Fibroblast of lung (primary cell): ENCODE measurements at regions not wholly inside any gene's neighbourhood (a gene's known extent, or its start where the extent isn't known, plus 50 kb on each side); places are given as distances from the start of the nearest gene placed in this dataset.

Experiments
- DNase-seq, 2 donors: peaks; one replicate each; pipeline versions ENCODE4 v3.0.0 to v3.0.0-alpha.2; 2010; ENCODE audit warnings: low read depth in 2 of 2
- H2AFZ ChIP-seq: 2 replicates; pipeline ENCODE4 v1.5.1; 2012; ENCODE audit warnings: low read length, control low read depth, inconsistent platforms
- H3K27ac ChIP-seq: 2 replicates; pipeline ENCODE4 v1.5.1; 2011; ENCODE audit warnings: low read length, control low read depth; ENCODE audit not compliant: insufficient read depth
- H3K27me3 ChIP-seq: 2 replicates; pipeline ENCODE4 v1.5.1; 2011; ENCODE audit warnings: mild to moderate bottlenecking, low read length; ENCODE audit not compliant: control insufficient read depth, insufficient read depth
- H3K36me3 ChIP-seq: 2 replicates; pipeline ENCODE4 v1.5.1; 2011; ENCODE audit warnings: low read length; ENCODE audit not compliant: control insufficient read depth, insufficient read depth
- H3K4me1 ChIP-seq: 2 replicates; pipeline ENCODE4 v1.5.1; 2011; ENCODE audit warnings: low read length; ENCODE audit not compliant: control insufficient read depth, insufficient read depth; ENCODE audit errors: extremely low read depth
- H3K4me2 ChIP-seq: 2 replicates; pipeline ENCODE4 v1.5.1; 2011; ENCODE audit warnings: low read length, control low read depth; ENCODE audit not compliant: insufficient read depth; ENCODE audit errors: extremely low read depth
- H3K4me3 ChIP-seq, 4 experiments: fragments of 200-600 bp in 1 of 4; sonication (generic) in 1 of 4; replicated peaks in 1 of 4; 2 replicates each; pipeline ENCODE4 v1.5.1; 2011 to 2016; ENCODE audit warnings: low read length in 4 of 4, low read depth in 3 of 4, mild to moderate bottlenecking in 3 of 4, control low read depth in 2 of 4, inconsistent platforms in 1 of 4, mixed read lengths in 1 of 4; ENCODE audit not compliant: insufficient read depth in 1 of 4; ENCODE audit errors: control extremely low read depth in 1 of 4
- H3K79me2 ChIP-seq: 2 replicates; pipeline ENCODE4 v1.5.1; 2012; ENCODE audit warnings: mild to moderate bottlenecking, low read length, inconsistent platforms; ENCODE audit not compliant: control insufficient read depth, insufficient read depth
- H3K9ac ChIP-seq: 2 replicates; pipeline ENCODE4 v1.5.1; 2011; ENCODE audit warnings: mild to moderate bottlenecking, low read length, control low read depth; ENCODE audit not compliant: insufficient read depth
- H3K9me3 ChIP-seq: 2 replicates; pipeline ENCODE4 v1.5.1; 2012; ENCODE audit warnings: low read depth, low read length; ENCODE audit not compliant: control insufficient read depth, insufficient read depth
- H4K20me1 ChIP-seq: 2 replicates; pipeline ENCODE4 v1.5.1; 2011; ENCODE audit warnings: low read length; ENCODE audit not compliant: control insufficient read depth, insufficient read depth; ENCODE audit errors: extremely low read depth
- CTCF ChIP-seq, 2 donors: IDR thresholded peaks in 1 of 2; conservative IDR thresholded peaks in 1 of 2; 1 replicate in 1 of 2; 2 replicates in 1 of 2; pipeline ENCODE4 v1.5.1; 2011 to 2012; ENCODE audit warnings: low read length in 2 of 2, control low read depth in 1 of 2, inconsistent platforms in 1 of 2, low read depth in 1 of 2, mild to moderate bottlenecking in 1 of 2
- EZH2 ChIP-seq: IDR thresholded peaks from 2 replicates; pipeline ENCODE4 v1.5.1; 2012; ENCODE audit warnings: low read length, control low read depth, mild to moderate bottlenecking; ENCODE audit errors: missing control alignments

DNA sequence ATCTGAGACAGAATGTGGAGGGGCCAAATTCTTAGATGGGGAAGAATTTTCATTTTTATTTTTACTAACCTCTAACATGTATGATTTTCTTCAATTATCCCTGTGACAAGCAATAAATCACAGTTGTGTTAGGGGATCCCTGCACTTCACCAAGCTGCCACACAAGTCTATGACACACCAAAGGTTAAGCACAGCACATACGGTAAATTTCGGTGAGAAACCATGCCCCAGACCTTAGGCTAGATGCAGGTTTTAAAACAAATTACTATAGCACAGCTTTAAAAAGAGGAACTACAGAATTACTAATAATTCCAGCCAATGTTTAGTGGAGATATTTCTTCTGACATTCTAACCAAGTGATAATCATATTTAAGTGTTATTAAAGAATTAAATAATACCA is 175.7 kb upstream of the RORB start:
- no peak overlapping the region for H3K4me3 ChIP-seq
- H3K79me2 ChIP-seq = no peaks in the 10 kb centered on the region
- H3K9ac ChIP-seq = no peak overlapping the region
- TF ChIP-seq CTCF (conservative IDR thresholded peaks at IDR 0.05 in 1 of 2, IDR thresholded peaks at IDR 0.05 in 1 of 2; ENCODE audit: low read depth in 1 of 2, low read length in 2 of 2) = no peak
- no peak for TF ChIP-seq EZH2
- no peaks in the 10 kb centered on the region for H3K27me3 ChIP-seq
- H3K9me3 ChIP-seq = no peaks in the 10 kb centered on the region
- no peak overlapping the region for H2AFZ ChIP-seq
- no peak for DNase-seq
- H3K36me3 ChIP-seq = no peaks in the 10 kb centered on the region
- H3K4me2 ChIP-seq = no peak overlapping the region
- H3K27ac ChIP-seq = no peak overlapping the region
- H4K20me1 ChIP-seq = no peaks in the 10 kb centered on the region
- H3K4me1 ChIP-seq = no peaks in the 10 kb centered on the region

DNA sequence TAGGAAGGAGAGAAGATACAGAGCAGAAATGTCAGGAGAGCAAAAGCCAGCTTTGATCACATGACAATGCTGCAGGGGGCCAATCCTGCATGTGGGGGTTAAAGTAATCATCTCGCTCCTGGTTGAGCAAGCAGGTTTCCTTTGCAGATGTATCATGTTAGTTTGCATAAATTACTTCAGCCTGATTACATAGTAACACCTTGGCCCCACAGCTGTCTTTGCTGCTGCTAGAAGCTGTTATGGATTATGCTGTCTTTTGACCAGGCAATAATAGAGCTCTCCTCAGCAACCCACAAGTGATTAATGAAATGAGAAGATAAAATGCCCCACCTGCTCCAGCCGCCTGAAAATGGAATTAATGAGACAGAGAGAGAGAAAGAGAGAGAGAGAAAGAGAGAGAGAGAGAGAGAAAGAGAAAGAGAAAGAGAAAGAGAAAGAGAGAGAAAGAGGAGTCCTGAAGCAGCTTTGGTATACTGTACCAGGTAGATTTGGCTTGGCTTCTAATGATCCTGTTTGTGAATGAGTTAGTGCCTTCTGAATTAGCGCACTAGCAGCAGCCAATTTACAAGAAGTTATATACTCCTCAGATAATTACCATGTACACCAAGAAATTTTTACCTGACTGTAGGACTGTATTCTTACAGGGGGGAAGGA is 174.3 kb upstream of the RORB start:
- no peaks in the 10 kb centered on the region for H3K27me3 ChIP-seq
- H3K4me1 ChIP-seq = no peaks in the 10 kb centered on the region
- no peaks in the 10 kb centered on the region for H3K9me3 ChIP-seq
- DNase-seq = no peak
- no peak overlapping the region for H3K4me2 ChIP-seq
- no peaks in the 10 kb centered on the region for H4K20me1 ChIP-seq
- H3K79me2 ChIP-seq = no peaks in the 10 kb centered on the region
- no peak overlapping the region for H2AFZ ChIP-seq
- TF ChIP-seq CTCF (conservative IDR thresholded peaks at IDR 0.05 in 1 of 2, IDR thresholded peaks at IDR 0.05 in 1 of 2; ENCODE audit: low read depth in 1 of 2, low read length in 2 of 2) (no peak), EZH2 (no peak)
- no peak overlapping the region for H3K9ac ChIP-seq
- H3K36me3 ChIP-seq = no peaks in the 10 kb centered on the region
- no peak overlapping the region for H3K27ac ChIP-seq
- no peak overlapping the region for H3K4me3 ChIP-seq

GRCh38 chr9:74330487-74331214 is 166.5 kb upstream of the RORB start:
- Histone ChIP-seq H3K4me1 (no peaks in the 10 kb centered on the region), H3K9me3 (no peaks in the 10 kb centered on the region), H3K9ac (no peak overlapping the region), H3K4me2 (no peak overlapping the region), H3K27ac (no peak overlapping the region), H3K27me3 (no peaks in the 10 kb centered on the region), H3K36me3 (no peaks in the 10 kb centered on the region), H4K20me1 (no peaks in the 10 kb centered on the region), H3K4me3 (no peak overlapping the region), H3K79me2 (no peaks in the 10 kb centered on the region), H2AFZ (no peak overlapping the region)
- TF ChIP-seq EZH2 (no peak), CTCF (conservative IDR thresholded peaks at IDR 0.05 in 1 of 2, IDR thresholded peaks at IDR 0.05 in 1 of 2; ENCODE audit: low read depth in 1 of 2, low read length in 2 of 2) (no peak)
- DNase-seq = no peak
